ENCODE measurements at regions not wholly inside any gene's neighbourhood (a gene's known extent, or its start where the extent isn't known, plus 50 kb on each side); places are given as distances from the start of the nearest gene placed in this dataset.

GRCh38 chr21:25467896-25468295 lies 139.4 kb downstream of the MRPL39 start:
- TF ChIP-seq CTCF (optimal IDR thresholded peaks at IDR 0.05 in 1 of 3, IDR thresholded peaks at IDR 0.05 in 1 of 3, conservative IDR thresholded peaks at IDR 0.05 in 1 of 3; ENCODE audit: extremely low read depth in 1 of 3, insufficient read depth in 2 of 3, low read length in 3 of 3): no peak
- no peak for TF ChIP-seq EZH2 (IDR thresholded peaks at IDR 0.05; ENCODE audit: low read length)

Data from keratinocyte (primary cell).